ENCODE measurements at regions not wholly inside any gene's neighbourhood (a gene's known extent, or its start where the extent isn't known, plus 50 kb on each side); places are given as distances from the start of the nearest gene placed in this dataset.

DNA sequence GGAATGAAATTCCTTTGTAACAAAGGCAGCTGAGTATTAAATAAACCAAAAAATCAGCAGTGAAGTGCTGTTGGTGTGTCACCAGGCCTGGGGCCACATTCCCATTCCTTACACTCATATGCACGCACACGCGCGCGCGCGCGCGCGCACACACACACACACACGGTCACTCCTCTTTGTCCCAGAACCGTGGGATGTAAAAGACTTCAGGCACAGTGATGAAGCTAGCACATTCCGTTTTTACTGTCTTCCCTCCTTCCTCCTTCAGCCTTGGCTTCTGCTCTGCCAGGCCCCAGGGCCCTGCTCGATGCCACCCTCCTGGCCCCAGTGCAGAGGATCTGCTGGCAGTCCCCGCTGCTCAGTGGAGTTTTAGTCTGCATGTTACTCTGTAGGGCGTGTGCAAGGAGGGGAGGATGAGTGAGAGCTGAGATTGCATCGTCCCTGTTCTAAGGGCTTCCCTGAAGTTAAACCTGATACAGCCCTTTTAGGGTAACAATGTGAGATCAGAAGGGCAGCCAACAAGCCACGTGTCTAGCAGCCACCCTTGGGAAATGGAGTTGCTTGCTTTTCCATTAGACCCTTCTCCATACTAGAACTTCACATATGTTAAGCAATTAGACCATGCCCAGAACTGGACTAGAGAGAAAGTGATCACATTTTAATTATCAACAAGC is 71.7 kb upstream of the WDR26 start:
- DNase-seq (ENCODE audit: low spot score in 2 of 2), result peak in 1 of 2 donors; percentile 77
- H3K4me1 ChIP-seq, result peaks cover 0 to 34% of the 10 kb centered on the region in 2 donors
- intact Hi-C loops (cut with DNase I; ENCODE audit: low total_unique reads), result no loop called here
- no peaks in the 10 kb centered on the region for H3K27me3 ChIP-seq
- no peaks in the 10 kb centered on the region for H3K9me3 ChIP-seq
- no peaks in the 10 kb centered on the region for H3K36me3 ChIP-seq
- no peak overlapping the region for H3K4me3 ChIP-seq
- peak overlapping the region; percentile 83 to 92 for H3K27ac ChIP-seq
- TF ChIP-seq, protein P1, sequence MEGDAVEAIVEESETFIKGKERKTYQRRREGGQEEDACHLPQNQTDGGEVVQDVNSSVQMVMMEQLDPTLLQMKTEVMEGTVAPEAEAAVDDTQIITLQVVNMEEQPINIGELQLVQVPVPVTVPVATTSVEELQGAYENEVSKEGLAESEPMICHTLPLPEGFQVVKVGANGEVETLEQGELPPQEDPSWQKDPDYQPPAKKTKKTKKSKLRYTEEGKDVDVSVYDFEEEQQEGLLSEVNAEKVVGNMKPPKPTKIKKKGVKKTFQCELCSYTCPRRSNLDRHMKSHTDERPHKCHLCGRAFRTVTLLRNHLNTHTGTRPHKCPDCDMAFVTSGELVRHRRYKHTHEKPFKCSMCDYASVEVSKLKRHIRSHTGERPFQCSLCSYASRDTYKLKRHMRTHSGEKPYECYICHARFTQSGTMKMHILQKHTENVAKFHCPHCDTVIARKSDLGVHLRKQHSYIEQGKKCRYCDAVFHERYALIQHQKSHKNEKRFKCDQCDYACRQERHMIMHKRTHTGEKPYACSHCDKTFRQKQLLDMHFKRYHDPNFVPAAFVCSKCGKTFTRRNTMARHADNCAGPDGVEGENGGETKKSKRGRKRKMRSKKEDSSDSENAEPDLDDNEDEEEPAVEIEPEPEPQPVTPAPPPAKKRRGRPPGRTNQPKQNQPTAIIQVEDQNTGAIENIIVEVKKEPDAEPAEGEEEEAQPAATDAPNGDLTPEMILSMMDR (IDR thresholded peaks at IDR 0.05), result no peak
- TF ChIP-seq POLR2AphosphoS5 (IDR thresholded peaks at IDR 0.05), result no peak
- TF ChIP-seq POLR2A (IDR thresholded peaks at IDR 0.05), result no peak

DNA sequence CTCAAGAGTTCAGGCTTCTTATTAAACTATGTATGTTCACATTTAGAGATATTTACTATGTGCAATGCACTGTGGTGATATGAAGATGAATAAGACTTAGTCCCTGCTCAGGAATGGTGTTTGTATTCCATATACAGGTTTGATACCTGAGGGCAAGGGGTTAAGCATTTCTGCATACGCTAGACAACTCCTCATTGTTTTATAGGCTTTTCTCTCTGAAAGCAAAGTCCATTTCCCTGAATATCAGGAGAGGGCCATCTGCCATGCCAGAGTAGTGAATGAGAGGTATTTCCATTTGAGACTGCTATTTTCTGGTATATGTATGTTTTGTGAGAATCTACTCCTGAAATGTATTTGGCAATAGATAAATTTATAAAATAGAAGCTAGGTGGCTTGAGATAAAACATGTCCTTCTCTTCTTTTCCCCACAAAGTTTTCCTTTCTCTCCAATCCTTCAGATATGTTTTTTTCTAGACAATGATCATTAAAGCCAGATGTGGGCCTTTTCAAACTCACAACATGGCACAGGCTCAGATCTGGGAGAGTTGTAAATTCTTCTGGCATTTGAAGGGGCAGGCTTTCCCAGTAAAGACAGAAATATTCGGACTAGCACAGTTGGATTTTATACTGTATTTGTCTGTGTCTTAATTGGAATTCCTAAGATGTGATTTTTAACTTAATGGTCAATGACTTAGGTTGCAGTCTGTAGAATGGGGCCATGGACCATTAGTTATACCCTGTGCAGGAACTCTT is 73.3 kb upstream of the WDR26 start:
- TF ChIP-seq, protein P1 (IDR thresholded peaks at IDR 0.05), result no peak
- TF ChIP-seq POLR2A (IDR thresholded peaks at IDR 0.05) (no peak), POLR2AphosphoS5 (IDR thresholded peaks at IDR 0.05) (no peak)
- no peaks in the 10 kb centered on the region for H3K9me3 ChIP-seq
- H3K27me3 ChIP-seq, result no peaks in the 10 kb centered on the region
- DNase-seq (ENCODE audit: low spot score in 2 of 2), result no peak
- no peak overlapping the region for H3K4me3 ChIP-seq
- intact Hi-C loops (cut with DNase I; ENCODE audit: low total_unique reads), result no loop called here
- H3K27ac ChIP-seq, result peak overlapping the region; percentile 26 to 92
- no peaks in the 10 kb centered on the region for H3K36me3 ChIP-seq
- H3K4me1 ChIP-seq, result peaks cover 0 to 21% of the 10 kb centered on the region in 2 donors

DNA sequence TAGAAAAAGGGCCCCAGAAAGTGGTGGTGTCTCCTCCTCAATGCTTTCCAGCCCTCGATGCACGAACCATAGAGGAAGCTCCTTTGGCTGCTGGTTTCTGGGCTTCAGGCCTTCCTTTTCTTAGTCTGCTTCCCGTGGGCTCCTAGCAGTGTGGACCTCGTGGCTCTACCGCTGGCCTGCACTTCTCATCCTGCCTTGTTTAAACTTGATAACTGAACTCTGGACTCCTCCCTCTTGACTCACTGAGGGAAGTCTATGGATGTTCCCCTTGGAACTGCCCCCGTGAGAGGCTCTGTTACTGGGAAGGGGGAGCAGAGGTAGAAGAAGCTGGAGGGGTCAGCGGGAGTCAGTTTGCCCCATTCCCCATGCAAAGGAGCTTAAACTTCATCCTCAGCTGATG is 75.3 kb upstream of the WDR26 start:
- Histone ChIP-seq H3K9me3 (no peaks in the 10 kb centered on the region), H3K36me3 (no peaks in the 10 kb centered on the region), H3K27ac (peak overlapping the region in 1 of 2 donors; percentile 13), H3K4me3 (no peak overlapping the region), H3K27me3 (no peaks in the 10 kb centered on the region), H3K4me1 (peaks cover 0 to 5% of the 10 kb centered on the region in 2 donors)
- intact Hi-C loops (cut with DNase I; ENCODE audit: low total_unique reads), result no loop called here
- no peak for DNase-seq (ENCODE audit: low spot score in 2 of 2)
- no peak for TF ChIP-seq POLR2AphosphoS5 (IDR thresholded peaks at IDR 0.05)
- no peak for TF ChIP-seq POLR2A (IDR thresholded peaks at IDR 0.05)
- TF ChIP-seq, protein P1 (IDR thresholded peaks at IDR 0.05), result no peak

DNA sequence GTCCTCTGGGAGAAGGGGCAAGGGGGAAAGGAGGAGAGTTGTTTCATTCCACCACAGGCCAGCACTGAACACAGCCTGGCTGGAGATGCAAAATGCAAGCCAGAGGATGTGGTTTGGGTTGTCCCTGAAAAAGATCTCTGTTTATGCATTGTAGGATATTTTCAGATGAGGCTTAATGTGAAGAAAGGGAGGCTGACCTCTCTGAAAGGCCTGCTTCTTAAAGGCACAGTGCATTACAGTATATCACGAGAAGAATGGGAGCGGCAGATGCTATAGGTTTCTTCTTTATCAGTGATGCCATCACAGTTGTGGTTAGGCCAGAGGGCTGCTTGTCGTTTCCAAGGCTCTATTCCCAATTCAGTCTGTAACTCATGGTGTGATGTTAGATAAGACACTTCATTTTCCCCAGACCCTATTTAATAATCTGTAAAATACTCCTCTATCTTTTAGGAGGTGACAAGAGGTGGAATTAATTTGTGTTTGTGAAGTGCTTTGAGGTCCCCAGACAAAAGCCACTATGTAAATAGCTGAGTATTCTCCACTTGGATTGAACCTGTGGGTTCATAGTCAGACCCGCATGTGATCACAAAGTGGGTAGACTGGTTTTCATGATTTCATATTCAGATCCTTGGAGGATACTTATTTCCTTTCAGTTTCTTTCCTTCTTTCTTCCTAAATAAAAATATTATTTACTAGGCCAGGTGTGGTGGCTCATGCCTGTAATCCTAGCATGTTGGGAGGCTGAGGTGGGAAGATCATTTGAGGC is 76.5 kb upstream of the WDR26 start:
- no peak for DNase-seq (ENCODE audit: low spot score in 2 of 2)
- no peak overlapping the region for H3K4me3 ChIP-seq
- H3K27ac ChIP-seq, result peak overlapping the region; percentile 60 to 62
- no peaks in the 10 kb centered on the region for H3K27me3 ChIP-seq
- TF ChIP-seq POLR2AphosphoS5 (IDR thresholded peaks at IDR 0.05) (no peak), POLR2A (IDR thresholded peaks at IDR 0.05) (no peak)
- TF ChIP-seq, protein P1 (IDR thresholded peaks at IDR 0.05), result no peak
- intact Hi-C loops (cut with DNase I; ENCODE audit: low total_unique reads), result no loop called here
- no peaks in the 10 kb centered on the region for H3K9me3 ChIP-seq
- no peaks in the 10 kb centered on the region for H3K36me3 ChIP-seq
- peaks cover 0 to 5% of the 10 kb centered on the region in 2 donors for H3K4me1 ChIP-seq
